ENCODE measurements at regions not wholly inside any gene's neighbourhood (a gene's known extent, or its start where the extent isn't known, plus 50 kb on each side); places are given as distances from the start of the nearest gene placed in this dataset.

DNA sequence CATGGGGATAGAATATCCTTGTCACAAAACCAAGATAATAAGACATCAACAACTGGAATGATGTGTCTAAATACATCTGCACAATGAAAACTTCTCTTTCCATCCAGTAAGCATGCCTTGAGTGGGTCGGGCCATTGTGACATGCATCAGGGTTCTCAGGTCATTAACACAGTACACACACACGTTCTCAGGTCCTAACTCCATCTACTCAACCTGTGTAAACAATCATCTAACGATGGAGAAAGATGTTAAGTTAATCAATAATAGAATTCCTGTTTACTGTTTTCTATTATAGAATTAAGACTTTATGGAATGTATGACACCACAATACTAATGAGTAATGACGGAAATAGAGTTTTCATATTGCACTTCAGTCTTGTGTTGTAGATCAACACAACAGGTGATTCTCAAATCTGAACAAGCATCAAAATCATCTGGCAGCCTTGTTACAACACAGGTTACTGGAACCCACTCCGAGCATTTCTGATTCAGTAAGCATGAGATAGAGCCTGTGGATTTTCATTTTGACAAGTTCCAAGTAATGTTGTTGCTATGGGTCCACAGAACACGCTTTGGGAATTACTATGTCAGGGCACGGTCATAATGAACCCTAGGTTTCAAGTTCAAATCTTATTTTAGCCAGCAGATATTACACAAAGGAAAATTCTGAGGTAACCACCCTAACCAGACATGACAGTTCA, 315.8 kb upstream of the TEX13C start:
- no peak for DNase-seq (ENCODE audit: low read depth)

DNA sequence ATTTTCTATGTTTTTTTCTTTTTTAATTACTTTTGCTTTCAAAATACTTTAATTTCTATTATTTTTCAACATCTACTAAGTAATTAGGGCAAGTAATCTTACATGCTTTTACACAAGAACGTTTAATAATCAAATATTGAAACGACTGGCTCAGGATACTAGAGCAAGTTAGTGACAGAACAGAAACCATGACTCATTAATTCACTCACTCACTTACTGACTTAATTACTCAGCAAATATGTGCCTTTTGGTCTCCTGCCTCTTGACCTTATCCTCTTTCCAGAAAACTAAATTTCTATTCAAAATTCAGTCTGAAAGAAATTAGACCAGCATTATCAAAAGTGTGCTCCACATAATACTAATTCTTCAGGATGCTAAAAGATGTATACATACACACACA, 314.9 kb upstream of the TEX13C start:
- DNase-seq (ENCODE audit: low read depth): no peak

DNA sequence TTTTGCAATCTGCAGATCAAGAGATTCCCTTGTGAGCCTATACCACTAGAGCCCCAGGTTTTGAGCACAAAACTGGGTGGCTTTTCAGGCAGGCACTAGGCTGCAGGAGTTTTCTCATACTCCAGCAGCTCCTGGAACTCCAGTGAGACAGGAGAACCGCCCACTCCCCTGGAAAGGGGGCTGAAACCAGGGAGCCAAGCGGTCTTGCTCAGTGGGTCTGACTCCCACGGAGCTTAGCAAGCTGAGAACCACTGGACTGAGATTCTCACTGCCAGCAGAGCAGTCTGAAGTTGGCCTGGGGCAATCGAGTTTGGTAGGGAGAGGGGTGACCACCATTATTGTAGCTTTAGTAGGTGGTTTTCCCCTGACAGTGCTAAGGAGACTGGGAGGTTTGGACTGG, 313.8 kb upstream of the TEX13C start:
- DNase-seq (ENCODE audit: low read depth): no peak

DNA sequence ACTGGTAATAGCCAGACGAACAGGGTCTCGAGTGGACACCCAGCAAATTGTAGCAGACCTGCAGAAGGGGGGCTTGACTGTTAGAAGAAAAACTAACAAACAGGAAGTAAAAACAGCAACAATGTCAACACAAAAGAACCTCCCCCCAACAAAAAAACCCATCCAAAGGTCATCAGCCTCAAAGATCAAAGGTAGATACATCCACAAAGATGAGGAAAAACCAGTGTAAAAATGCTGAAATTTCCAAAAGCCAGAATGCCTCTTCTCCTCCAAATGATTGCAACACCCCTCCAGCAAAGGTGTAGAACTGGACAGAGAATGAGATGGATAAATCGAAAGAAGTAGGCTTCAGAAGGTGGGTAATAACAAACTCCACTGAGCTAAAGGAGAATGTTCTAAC, 313.0 kb upstream of the TEX13C start:
- DNase-seq (ENCODE audit: low read depth): no peak

DNA sequence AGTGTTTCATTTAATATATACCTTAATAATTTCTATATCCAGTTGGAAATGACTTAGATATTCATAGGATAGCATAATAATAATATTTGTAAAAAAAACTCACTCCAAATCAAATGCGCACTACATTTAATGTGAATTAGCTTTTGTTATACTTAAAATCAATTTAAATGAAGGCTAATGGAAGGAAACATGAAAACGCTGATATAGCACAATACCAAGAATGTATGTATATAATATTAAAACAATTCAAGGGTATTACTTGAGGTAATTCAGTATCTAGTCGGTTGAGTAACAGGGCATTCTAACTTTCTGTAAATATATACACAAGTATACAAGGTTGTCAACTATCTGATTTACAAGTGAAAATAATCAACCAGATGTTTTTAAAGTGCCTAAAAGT, 307.1 kb upstream of the TEX13C start:
- no peak for DNase-seq (ENCODE audit: low read depth)

DNA sequence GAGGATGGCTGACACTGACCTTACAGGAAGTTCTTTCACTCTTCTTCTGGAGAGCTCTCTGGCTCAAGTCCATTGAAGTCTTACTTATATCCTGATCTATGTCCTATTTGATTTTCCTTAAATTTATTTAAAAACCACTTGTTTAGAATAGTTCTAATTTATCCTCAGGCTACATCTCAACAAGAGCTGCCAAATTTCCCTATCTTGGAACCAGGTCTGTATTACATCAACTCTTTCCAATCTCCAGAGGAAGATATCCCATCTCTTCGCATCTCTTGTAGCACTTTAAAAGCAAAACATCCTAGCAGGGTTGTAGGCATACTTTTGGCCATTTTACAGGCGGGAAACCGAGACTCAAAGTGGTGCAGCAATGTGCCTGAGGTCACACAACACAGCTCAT, 290.5 kb upstream of the TEX13C start:
- no peak for DNase-seq (ENCODE audit: low read depth)
